Heart left ventricle (tissue), 13 donors: ENCODE measurements at regions not wholly inside any gene's neighbourhood (a gene's known extent, or its start where the extent isn't known, plus 50 kb on each side); places are given as distances from the start of the nearest gene placed in this dataset.

Experiments
- POLR2A ChIP-seq, 2 donors: fragments of 450-650 bp; IDR thresholded peaks; one replicate each; pipeline ENCODE4 v1.6.1; 2017; ENCODE audit warnings: antibody characterized with exemption in 2 of 2, mild to moderate bottlenecking in 2 of 2, moderate library complexity in 2 of 2
- TF ChIP-seq, protein P1 (sequence below), 12 donors: fragments of 200-600 bp; sonication (generic) in 4 of 12; IDR thresholded peaks; one replicate each; pipeline versions ENCODE4 v1.5.0 to v1.8.0; 2018 to 2022; ENCODE audit warnings: antibody characterized with exemption in 12 of 12, mild to moderate bottlenecking in 5 of 12
- donor health status: ischemic (EF 13 %, LVEDD 7.1; RV severe dilation, severe dysfunction).
- donor health status: DM: no; HTN: yes; CAD: no.
- donor health status: DM: no; HTN: no; CAD: no.
- donor health status: ischemic (EF 25% LVEDD 6.9; RV normal size, moderate dysfunction).
- donor health status: ischemic (EF 25% LVEDD 5.7; RV mildly dilated, moderate dysfunction).
- donor health status: ischemic (EF 35%, LVEDD 5.7; RV mildly dilated, moderate dysfunction).
- donor health status: nonischemic (EF 11% LVEDD 7.7; RV severe dilation, severe dysfunction).
- donor health status: DM: yes; HTN: yes; CAD: no.
- donor health status: PGD.
- donor health status: ischemic (EF 29% LVEDD 5.4; RV normal size, mild dysfunction).
- donor health status: nonischemic (EF 23%, LVEDD 6.1; RV moderate dilation, normal function).

GRCh38 chr1:215377746-215378145, 189.4 kb upstream of the KCTD3 start:
- TF ChIP-seq, protein P1, sequence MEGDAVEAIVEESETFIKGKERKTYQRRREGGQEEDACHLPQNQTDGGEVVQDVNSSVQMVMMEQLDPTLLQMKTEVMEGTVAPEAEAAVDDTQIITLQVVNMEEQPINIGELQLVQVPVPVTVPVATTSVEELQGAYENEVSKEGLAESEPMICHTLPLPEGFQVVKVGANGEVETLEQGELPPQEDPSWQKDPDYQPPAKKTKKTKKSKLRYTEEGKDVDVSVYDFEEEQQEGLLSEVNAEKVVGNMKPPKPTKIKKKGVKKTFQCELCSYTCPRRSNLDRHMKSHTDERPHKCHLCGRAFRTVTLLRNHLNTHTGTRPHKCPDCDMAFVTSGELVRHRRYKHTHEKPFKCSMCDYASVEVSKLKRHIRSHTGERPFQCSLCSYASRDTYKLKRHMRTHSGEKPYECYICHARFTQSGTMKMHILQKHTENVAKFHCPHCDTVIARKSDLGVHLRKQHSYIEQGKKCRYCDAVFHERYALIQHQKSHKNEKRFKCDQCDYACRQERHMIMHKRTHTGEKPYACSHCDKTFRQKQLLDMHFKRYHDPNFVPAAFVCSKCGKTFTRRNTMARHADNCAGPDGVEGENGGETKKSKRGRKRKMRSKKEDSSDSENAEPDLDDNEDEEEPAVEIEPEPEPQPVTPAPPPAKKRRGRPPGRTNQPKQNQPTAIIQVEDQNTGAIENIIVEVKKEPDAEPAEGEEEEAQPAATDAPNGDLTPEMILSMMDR (IDR thresholded peaks at IDR 0.05) = no peak
- TF ChIP-seq POLR2A (IDR thresholded peaks at IDR 0.05) = no peak
